H9 (cell line): ENCODE measurements at regions not wholly inside any gene's neighbourhood (a gene's known extent, or its start where the extent isn't known, plus 50 kb on each side); places are given as distances from the start of the nearest gene placed in this dataset.

Source experiments
- DNase-seq: peaks from one replicate; pipeline ENCODE4 v3.0.0-alpha.2; 2017
- H2AFZ ChIP-seq: one replicate; pipeline ENCODE4 v1.6.1; 2013; ENCODE audit warnings: mild to moderate bottlenecking, low read length, control low read depth, moderate library complexity
- H2AK5ac ChIP-seq: 2 replicates; pipeline ENCODE4 v1.6.1; 2013; ENCODE audit warnings: low read length, control low read depth, mixed read lengths; ENCODE audit not compliant: insufficient read length
- H2BK120ac ChIP-seq: one replicate; pipeline ENCODE4 v1.6.1; 2013; ENCODE audit warnings: low read depth, mild to moderate bottlenecking, low read length, control low read depth, inconsistent platforms; ENCODE audit not compliant: poor library complexity, severe bottlenecking
- H2BK12ac ChIP-seq: 2 replicates; pipeline ENCODE4 v1.6.1; 2013; ENCODE audit warnings: low read length, control low read depth, mixed read lengths, low read depth; ENCODE audit not compliant: insufficient read length
- H2BK15ac ChIP-seq: 2 replicates; pipeline ENCODE4 v1.6.1; 2013; ENCODE audit warnings: low read depth, low read length, control low read depth
- H2BK20ac ChIP-seq: one replicate; pipeline ENCODE4 v1.6.1; 2013; ENCODE audit warnings: low read depth, mild to moderate bottlenecking, low read length, control low read depth, inconsistent platforms; ENCODE audit not compliant: poor library complexity, severe bottlenecking
- H2BK5ac ChIP-seq: 2 replicates; pipeline ENCODE4 v1.6.1; 2013; ENCODE audit warnings: low read length, control low read depth, mixed read lengths; ENCODE audit not compliant: insufficient read length
- H3K14ac ChIP-seq: 2 replicates; pipeline ENCODE4 v1.6.1; 2013; ENCODE audit warnings: low read length, control low read depth; ENCODE audit not compliant: insufficient read depth
- H3K18ac ChIP-seq: 2 replicates; pipeline ENCODE4 v1.6.1; 2013; ENCODE audit warnings: low read depth, mild to moderate bottlenecking, mixed read lengths, low read length, control low read depth; ENCODE audit not compliant: insufficient read length
- H3K23ac ChIP-seq: 2 replicates; pipeline ENCODE4 v1.6.1; 2013; ENCODE audit warnings: low read length, control low read depth, mixed read lengths, low read depth; ENCODE audit not compliant: insufficient read length
- H3K23me2 ChIP-seq: 2 replicates; pipeline ENCODE4 v1.6.1; 2013; ENCODE audit warnings: low read depth, mild to moderate bottlenecking, mixed read lengths, low read length, control low read depth; ENCODE audit not compliant: insufficient read length, poor library complexity, severe bottlenecking
- H3K27ac ChIP-seq: 2 replicates; pipeline ENCODE4 v1.5.1; 2013; ENCODE audit warnings: low read length, control low read depth, mixed read lengths, low read depth; ENCODE audit not compliant: insufficient read length
- H3K27me3 ChIP-seq: 2 replicates; pipeline ENCODE4 v1.6.1; 2013; ENCODE audit warnings: low read length, control low read depth, inconsistent platforms; ENCODE audit not compliant: insufficient read depth
- H3K4ac ChIP-seq: 2 replicates; pipeline ENCODE4 v1.6.1; 2013; ENCODE audit warnings: low read depth, mild to moderate bottlenecking, control low read depth, inconsistent platforms, low read length, moderate library complexity
- H3K4me1 ChIP-seq: 2 replicates; pipeline ENCODE4 v1.6.1; 2013; ENCODE audit warnings: low read length, control low read depth, inconsistent platforms; ENCODE audit not compliant: insufficient read depth
- H3K4me2 ChIP-seq: 2 replicates; pipeline ENCODE4 v1.6.1; 2013; ENCODE audit warnings: low read length, control low read depth, mixed read lengths; ENCODE audit not compliant: insufficient read length, insufficient read depth
- H3K56ac ChIP-seq: 2 replicates; pipeline ENCODE4 v1.6.1; 2013; ENCODE audit warnings: low read depth, mild to moderate bottlenecking, mixed read lengths, low read length, control low read depth; ENCODE audit not compliant: insufficient read length
- H3K79me1 ChIP-seq: 2 replicates; pipeline ENCODE4 v1.6.1; 2013; ENCODE audit warnings: low read depth, mild to moderate bottlenecking, moderate library complexity, low read length, control low read depth, inconsistent platforms; ENCODE audit not compliant: insufficient read depth, poor library complexity, severe bottlenecking
- H3K79me2 ChIP-seq: 2 replicates; pipeline ENCODE4 v1.6.1; 2013; ENCODE audit warnings: low read length, control low read depth, inconsistent platforms; ENCODE audit not compliant: insufficient read depth
- H3K9ac ChIP-seq: 2 replicates; pipeline ENCODE4 v1.6.1; 2013; ENCODE audit warnings: low read length, control low read depth, mixed read lengths; ENCODE audit not compliant: insufficient read length; ENCODE audit errors: extremely low read depth
- H3K9me3 ChIP-seq: one replicate; pipeline ENCODE4 v1.6.1; 2013; ENCODE audit warnings: low read depth, low read length, inconsistent platforms; ENCODE audit not compliant: control insufficient read depth
- H3T11ph ChIP-seq: one replicate; pipeline ENCODE4 v1.6.1; 2013; ENCODE audit warnings: mild to moderate bottlenecking, low read length, control low read depth, inconsistent platforms
- H4K20me1 ChIP-seq: one replicate; pipeline ENCODE4 v1.6.1; 2013; ENCODE audit not compliant: control insufficient read depth, insufficient read length, insufficient read depth
- H4K5ac ChIP-seq: 2 replicates; pipeline ENCODE4 v1.6.1; 2013; ENCODE audit warnings: low read depth, mild to moderate bottlenecking, mixed read lengths, low read length, control low read depth; ENCODE audit not compliant: insufficient read length
- H4K8ac ChIP-seq: replicated peaks from 2 replicates; pipeline ENCODE4 v1.6.1; 2013; ENCODE audit warnings: low read length, control low read depth, mixed read lengths, low read depth; ENCODE audit not compliant: insufficient read length
- H4K91ac ChIP-seq: 2 replicates; pipeline ENCODE4 v1.6.1; 2013; ENCODE audit warnings: low read depth, mild to moderate bottlenecking, moderate library complexity, mixed read lengths, low read length, control low read depth; ENCODE audit not compliant: insufficient read length
- H3K27ac Mint-ChIP-seq, 3 experiments: 2 replicates in 2 of 3; 3 replicates in 1 of 3; pipeline ENCODE4 v1.8.0; 2020 to 2021; ENCODE audit warnings: mixed read lengths in 3 of 3, mild to moderate bottlenecking in 1 of 3, moderate library complexity in 1 of 3
- H3K27me3 Mint-ChIP-seq: 2 replicates; pipeline ENCODE4 v1.8.0; 2021; ENCODE audit warnings: low read depth, mild to moderate bottlenecking, moderate library complexity, mixed read lengths
- H3K36me3 Mint-ChIP-seq, 3 experiments: 2 replicates in 2 of 3; 3 replicates in 1 of 3; pipeline ENCODE4 v1.8.0; 2020 to 2021; ENCODE audit warnings: low read depth in 3 of 3, mixed read lengths in 3 of 3; ENCODE audit not compliant: insufficient read depth in 1 of 3
- H3K4me1 Mint-ChIP-seq, 2 experiments: 2 replicates each; pipeline ENCODE4 v1.8.0; 2020; ENCODE audit warnings: mixed read lengths in 2 of 2
- H3K4me3 Mint-ChIP-seq, 2 experiments: 2 replicates in 1 of 2; 3 replicates in 1 of 2; pipeline ENCODE4 v1.8.0; 2020 to 2021; ENCODE audit warnings: mild to moderate bottlenecking in 2 of 2, mixed read lengths in 2 of 2, moderate library complexity in 1 of 2
- H3K9me3 Mint-ChIP-seq, 2 experiments: 2 replicates in 1 of 2; 3 replicates in 1 of 2; pipeline ENCODE4 v1.8.0; 2020; ENCODE audit warnings: mild to moderate bottlenecking in 2 of 2, mixed read lengths in 2 of 2, moderate library complexity in 1 of 2
- WGBS: extraction: QIAGEN DNeasy Blood & Tissue Kit; methylation state at CpG from one replicate; pipeline ENCODE4 v1.1.7; 2013; ENCODE audit warnings: missing lambda C conversion rate, low lambda C conversion rate, mixed read lengths; ENCODE audit not compliant: insufficient read length; ENCODE audit errors: extremely low coverage; 5-methylcytosine and 5-hydroxymethylcytosine counted together
- TF ChIP-seq, protein P1 (sequence below): fragments of 200-600 bp; sonication (generic); conservative IDR thresholded peaks from 3 replicates; pipeline ENCODE4 v1.8.0; 2021; ENCODE audit warnings: antibody characterized with exemption, mild to moderate bottlenecking

DNA sequence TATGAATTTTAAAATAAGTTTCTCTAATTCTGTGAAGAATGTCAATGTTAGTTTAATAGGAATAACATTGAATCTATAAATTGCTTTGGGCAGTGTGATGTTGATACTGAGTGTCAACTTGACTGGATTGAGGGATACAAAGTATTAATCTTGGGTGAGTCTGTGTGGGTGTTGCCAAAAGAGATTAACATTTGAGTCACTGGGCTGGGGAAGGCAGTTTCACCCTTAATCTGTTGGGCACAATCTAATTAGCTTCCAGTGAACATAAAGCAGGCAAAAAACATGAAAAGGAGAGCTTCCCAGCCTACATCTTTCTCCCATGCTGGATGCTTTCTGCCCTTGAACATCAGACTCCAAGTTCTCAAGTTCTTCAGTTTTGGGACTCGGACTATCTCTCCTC lies 832.0 kb upstream of the ARRDC3 start:
- Histone ChIP-seq H3K79me1 (no peaks in the 10 kb centered on the region), H2BK5ac (no peak overlapping the region), H3K14ac (no peak overlapping the region), H3K27me3 (no peaks in the 10 kb centered on the region), H3T11ph (no peak overlapping the region), H3K9me3 (no peaks in the 10 kb centered on the region), H2BK120ac (no peak overlapping the region), H3K79me2 (no peaks in the 10 kb centered on the region), H3K4me1 (no peaks in the 10 kb centered on the region), H3K23ac (no peak overlapping the region), H2AFZ (no peak overlapping the region), H4K20me1 (no peaks in the 10 kb centered on the region), H3K27ac (no peak overlapping the region), H3K9ac (no peak overlapping the region), H3K4me2 (no peak overlapping the region), H2BK20ac (no peak overlapping the region), H4K8ac (no peak overlapping the region), H3K4ac (no peak overlapping the region), H3K23me2 (no peaks in the 10 kb centered on the region), H4K91ac (no peak overlapping the region), H2BK15ac (no peak overlapping the region), H3K56ac (no peak overlapping the region), H2AK5ac (no peak overlapping the region), H3K18ac (no peak overlapping the region), H4K5ac (no peak overlapping the region), H2BK12ac (no peak overlapping the region)
- peaks cover 13 to 37% of the 10 kb centered on the region in 2 experiments; a peak in 4 of 5 replicates for H3K9me3 Mint-ChIP-seq
- H3K36me3 Mint-ChIP-seq = peaks cover 13 to 32% (median 17%) of the 10 kb centered on the region in 3 experiments
- H3K27ac Mint-ChIP-seq = no peak overlapping the region
- TF ChIP-seq, protein P1, sequence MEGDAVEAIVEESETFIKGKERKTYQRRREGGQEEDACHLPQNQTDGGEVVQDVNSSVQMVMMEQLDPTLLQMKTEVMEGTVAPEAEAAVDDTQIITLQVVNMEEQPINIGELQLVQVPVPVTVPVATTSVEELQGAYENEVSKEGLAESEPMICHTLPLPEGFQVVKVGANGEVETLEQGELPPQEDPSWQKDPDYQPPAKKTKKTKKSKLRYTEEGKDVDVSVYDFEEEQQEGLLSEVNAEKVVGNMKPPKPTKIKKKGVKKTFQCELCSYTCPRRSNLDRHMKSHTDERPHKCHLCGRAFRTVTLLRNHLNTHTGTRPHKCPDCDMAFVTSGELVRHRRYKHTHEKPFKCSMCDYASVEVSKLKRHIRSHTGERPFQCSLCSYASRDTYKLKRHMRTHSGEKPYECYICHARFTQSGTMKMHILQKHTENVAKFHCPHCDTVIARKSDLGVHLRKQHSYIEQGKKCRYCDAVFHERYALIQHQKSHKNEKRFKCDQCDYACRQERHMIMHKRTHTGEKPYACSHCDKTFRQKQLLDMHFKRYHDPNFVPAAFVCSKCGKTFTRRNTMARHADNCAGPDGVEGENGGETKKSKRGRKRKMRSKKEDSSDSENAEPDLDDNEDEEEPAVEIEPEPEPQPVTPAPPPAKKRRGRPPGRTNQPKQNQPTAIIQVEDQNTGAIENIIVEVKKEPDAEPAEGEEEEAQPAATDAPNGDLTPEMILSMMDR = no peak
- no peaks in the 10 kb centered on the region for H3K27me3 Mint-ChIP-seq
- no peak overlapping the region for H3K4me3 Mint-ChIP-seq
- no peaks in the 10 kb centered on the region for H3K4me1 Mint-ChIP-seq
- DNase-seq = no peak
- no CpG with 5 or more reads among the region's 1 CpG for WGBS
